GM12865 (cell line): ENCODE measurements at regions not wholly inside any gene's neighbourhood (a gene's known extent, or its start where the extent isn't known, plus 50 kb on each side); places are given as distances from the start of the nearest gene placed in this dataset.
"Not testable (repeated sequence)": the region's sequence is repeated elsewhere in the genome, so short reads cannot be mapped to it uniquely, and the experiment has no call there.

Source experiments
- DNase-seq: peaks from one replicate; pipeline ENCODE4 v3.0.0; 2010; ENCODE audit warnings: low read depth
- H3K4me3 ChIP-seq: 2 replicates; pipeline ENCODE4 v1.5.1; 2011; ENCODE audit warnings: mild to moderate bottlenecking, low read depth, low read length, control low read depth
- CTCF ChIP-seq: IDR thresholded peaks from 2 replicates; pipeline ENCODE4 v1.5.1; 2011; ENCODE audit warnings: low read length, control low read depth, low read depth, inconsistent platforms; ENCODE audit not compliant: insufficient read depth; ENCODE audit errors: missing control alignments

GRCh38 chr7:116368965-116369364 lies 130.6 kb upstream of the CAV2 start:
- no peak for TF ChIP-seq CTCF
- no peak overlapping the region for H3K4me3 ChIP-seq
- no peak for DNase-seq

- DNase-seq, H3K4me3 ChIP-seq: not testable (repeated sequence)
Observed at GRCh38 chr7:116371536-116371935, 128.0 kb upstream of the CAV2 start.

- not testable (repeated sequence) for DNase-seq, H3K4me3 ChIP-seq
Observed at GRCh38 chr7:116373229-116373628, 126.3 kb upstream of the CAV2 start.

GRCh38 chr7:116377721-116378120 lies 121.8 kb upstream of the CAV2 start:
- no peak for TF ChIP-seq CTCF
- DNase-seq: no peak
- H3K4me3 ChIP-seq: no peak overlapping the region

- H3K4me3 ChIP-seq: no peak overlapping the region
- TF ChIP-seq CTCF: no peak
- DNase-seq: no peak
Observed at GRCh38 chr7:116380025-116380424, 119.5 kb upstream of the CAV2 start.

- no peak for TF ChIP-seq CTCF
- DNase-seq: no peak
- H3K4me3 ChIP-seq: no peak overlapping the region
Observed at GRCh38 chr7:116382375-116382774, 117.2 kb upstream of the CAV2 start.

- no peak overlapping the region for H3K4me3 ChIP-seq
- TF ChIP-seq CTCF: no peak
- no peak for DNase-seq
Observed at GRCh38 chr7:116384936-116385635, 114.5 kb upstream of the CAV2 start.

- DNase-seq: no peak
- no peak for TF ChIP-seq CTCF
- no peak overlapping the region for H3K4me3 ChIP-seq
Observed at GRCh38 chr7:116386674-116387073, 112.9 kb upstream of the CAV2 start.
